HG02870 (cell line): ENCODE measurements at regions not wholly inside any gene's neighbourhood (a gene's known extent, or its start where the extent isn't known, plus 50 kb on each side); places are given as distances from the start of the nearest gene placed in this dataset.
A peak's percentile ranks its signal among the peaks of the same experiment; 100 is the strongest.

Experiments
- ATAC-seq: cut with Tn5 transposase; IDR thresholded peaks from one replicate; pipeline ENCODE4 v1.9.1; 2021; ENCODE audit warnings: mild to moderate bottlenecking, moderate library complexity; ENCODE audit not compliant: unreplicated experiment

DNA sequence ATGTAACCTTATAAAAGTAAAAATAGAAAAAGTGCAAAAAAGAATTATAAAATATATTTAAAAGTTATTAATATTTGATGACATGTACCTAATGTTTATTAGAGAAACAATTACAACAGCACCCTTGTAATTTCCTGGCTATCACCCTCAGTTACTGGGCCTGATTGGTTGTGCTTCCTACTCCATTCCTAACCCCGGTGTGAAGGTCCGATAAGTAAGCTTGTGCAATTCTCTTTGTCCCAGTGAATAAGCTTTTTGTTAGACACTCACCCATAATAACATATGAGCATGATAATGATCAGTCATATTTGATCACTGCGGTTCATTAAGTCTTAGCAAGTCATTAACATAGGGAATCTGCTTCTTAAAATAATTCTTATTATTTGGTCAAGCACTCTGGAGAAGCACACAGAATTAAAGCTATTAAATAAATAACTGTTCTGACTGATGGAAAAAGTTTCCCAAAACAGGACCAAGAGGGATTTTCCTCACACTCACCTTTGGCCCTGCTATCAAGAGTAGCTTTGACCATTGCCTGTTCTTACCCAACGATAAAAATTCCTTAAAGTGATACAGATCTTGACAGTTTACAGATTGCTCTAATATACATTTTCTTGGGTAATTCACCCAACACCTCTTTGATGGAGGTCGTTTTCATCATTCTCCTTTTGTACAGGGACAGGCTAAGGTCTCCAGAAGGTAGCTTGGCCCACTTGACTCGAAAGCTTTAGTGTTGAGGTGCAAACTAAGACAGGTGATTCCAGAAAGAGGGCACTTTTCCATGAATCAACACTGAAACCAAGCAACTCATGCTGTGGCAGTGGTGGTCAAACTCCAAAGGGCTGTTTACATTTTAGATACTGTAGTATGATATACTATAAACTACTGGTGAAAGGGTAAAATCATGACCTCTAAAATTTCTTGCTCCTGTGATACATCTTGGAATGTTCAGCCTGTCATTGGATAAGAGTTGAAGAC lies 543.0 kb upstream of the KCNMB2 start:
- no peak for ATAC-seq

- ATAC-seq = no peak
Measured at GRCh38 chr3:177994976-177995375, 541.3 kb upstream of the KCNMB2 start.

GRCh38 chr3:177995381-177996085 lies 540.7 kb upstream of the KCNMB2 start:
- no peak for ATAC-seq

DNA sequence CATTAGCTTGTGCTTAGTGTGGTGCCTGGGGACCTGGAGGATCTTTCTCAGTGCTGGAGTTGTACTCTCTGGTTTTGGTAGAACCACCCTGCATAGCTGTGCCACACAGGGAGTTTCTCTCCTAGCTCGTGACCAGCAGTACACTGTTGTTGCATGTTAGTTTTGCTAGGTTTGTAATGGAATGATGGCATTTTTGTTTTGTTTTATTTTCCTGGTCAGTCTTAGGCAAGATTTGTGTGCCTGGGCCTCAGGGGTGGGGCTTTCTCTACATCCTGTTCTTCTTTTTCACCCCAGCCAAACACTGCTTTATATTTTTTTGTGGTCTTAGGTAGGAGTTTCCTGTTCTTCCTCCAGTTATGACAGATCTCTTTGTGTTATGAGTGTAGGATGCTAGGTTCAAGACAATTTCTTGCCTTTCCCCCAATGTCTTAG lies 534.5 kb upstream of the KCNMB2 start:
- peak; percentile 93 for ATAC-seq

GRCh38 chr3:178002113-178002512 lies 534.1 kb upstream of the KCNMB2 start:
- ATAC-seq = no peak

DNA sequence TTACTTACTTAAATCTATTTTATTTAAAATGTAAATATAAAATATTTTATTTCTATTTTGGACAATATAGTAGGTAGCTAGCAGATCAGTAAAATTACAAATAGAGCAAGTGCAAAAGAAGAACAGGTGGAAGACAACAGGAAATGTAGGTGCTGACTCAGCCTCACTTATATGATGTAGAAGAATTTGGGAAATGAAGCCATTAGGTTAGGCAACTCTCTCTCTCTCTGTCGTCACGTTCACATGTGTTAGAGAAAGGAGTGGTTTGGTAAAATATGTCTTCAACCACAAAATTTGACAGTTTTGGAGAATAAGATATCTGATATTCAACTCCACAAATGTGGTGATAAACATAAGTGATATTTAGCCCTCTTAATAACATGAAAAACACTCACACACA lies 532.5 kb upstream of the KCNMB2 start:
- no peak for ATAC-seq

GRCh38 chr3:178005961-178006360 lies 530.3 kb upstream of the KCNMB2 start:
- ATAC-seq = no peak

- no peak for ATAC-seq
Measured at GRCh38 chr3:178010306-178010705, 525.9 kb upstream of the KCNMB2 start.

DNA sequence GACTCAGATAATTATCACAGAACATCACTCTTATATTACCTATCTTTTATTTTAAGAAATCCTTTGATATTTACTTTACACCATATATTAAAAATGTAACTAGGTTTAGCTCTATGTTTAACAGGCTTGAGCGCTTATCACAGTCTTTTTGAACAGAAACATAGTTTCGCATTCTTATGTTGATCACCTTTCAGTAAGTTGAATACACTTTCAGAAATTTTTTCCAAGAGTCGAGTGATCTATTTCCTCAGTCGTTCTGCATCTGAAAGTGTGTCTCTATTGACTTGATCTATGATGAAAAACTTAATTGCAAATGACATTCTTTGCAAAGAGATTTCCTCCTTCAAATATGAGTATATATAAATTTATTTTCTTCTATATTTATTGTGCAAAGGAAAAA lies 516.6 kb upstream of the KCNMB2 start:
- ATAC-seq = no peak

GRCh38 chr3:178022599-178022998 lies 513.6 kb upstream of the KCNMB2 start:
- ATAC-seq = no peak

DNA sequence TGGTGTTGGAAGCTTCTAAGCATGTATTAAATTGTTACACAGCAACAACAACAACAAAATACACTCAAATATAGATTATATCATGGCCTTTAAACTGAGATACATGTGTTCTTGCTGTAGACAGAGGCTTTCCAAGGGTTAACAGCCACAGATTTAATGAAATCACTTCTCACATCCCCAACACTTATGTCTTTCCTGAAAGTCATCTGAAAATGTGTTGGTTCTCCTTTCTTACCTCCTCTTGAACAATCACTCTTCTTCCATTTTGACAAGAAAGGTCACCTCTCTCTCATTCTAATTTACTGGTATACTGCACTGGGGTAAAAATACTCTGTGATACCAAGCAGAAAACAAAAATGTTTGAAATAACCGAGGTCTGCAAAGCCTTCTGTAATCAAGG lies 507.3 kb upstream of the KCNMB2 start:
- ATAC-seq = no peak

GRCh38 chr3:178036451-178037144 lies 499.6 kb upstream of the KCNMB2 start:
- ATAC-seq = no peak

DNA sequence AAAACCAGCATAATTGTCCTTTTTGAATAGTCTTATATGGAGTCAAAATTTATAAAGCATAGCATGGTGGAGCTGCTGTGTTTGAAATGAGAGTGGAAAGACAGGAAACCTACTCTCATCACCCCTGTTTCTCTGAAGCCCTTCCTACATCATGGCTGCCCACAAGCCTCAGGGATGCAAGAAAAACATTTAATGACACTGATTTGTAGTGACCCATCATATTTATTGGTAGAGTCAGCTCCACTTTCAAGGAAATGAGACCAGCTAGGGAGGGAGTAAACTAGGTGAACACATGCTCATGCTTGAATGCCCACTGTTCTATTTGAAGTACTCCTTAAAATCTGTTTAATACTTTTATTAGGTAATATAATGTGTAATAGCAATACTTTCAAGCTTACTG lies 494.3 kb upstream of the KCNMB2 start:
- no peak for ATAC-seq

- ATAC-seq = no peak
Measured at GRCh38 chr3:178042376-178042775, 493.9 kb upstream of the KCNMB2 start.

DNA sequence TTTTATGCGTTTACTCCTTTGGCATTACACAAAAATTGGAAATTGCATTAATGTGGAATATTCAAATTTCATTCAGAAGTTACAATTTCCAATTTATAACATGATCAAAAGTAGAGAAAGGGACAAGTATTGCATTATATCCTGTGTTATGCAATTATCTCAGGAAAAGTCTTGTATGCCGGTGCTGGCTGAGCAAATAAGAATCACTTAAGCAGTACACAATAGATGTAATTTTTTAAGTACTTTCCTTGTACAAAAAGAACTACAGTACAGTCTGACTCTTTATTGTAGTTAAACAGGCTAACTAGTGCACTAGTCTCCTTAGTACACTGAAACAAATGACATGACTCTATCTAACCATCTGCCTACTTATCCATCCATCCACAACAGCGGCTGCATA lies 493.2 kb upstream of the KCNMB2 start:
- no peak for ATAC-seq

GRCh38 chr3:178044320-178044719 lies 491.9 kb upstream of the KCNMB2 start:
- ATAC-seq = no peak

DNA sequence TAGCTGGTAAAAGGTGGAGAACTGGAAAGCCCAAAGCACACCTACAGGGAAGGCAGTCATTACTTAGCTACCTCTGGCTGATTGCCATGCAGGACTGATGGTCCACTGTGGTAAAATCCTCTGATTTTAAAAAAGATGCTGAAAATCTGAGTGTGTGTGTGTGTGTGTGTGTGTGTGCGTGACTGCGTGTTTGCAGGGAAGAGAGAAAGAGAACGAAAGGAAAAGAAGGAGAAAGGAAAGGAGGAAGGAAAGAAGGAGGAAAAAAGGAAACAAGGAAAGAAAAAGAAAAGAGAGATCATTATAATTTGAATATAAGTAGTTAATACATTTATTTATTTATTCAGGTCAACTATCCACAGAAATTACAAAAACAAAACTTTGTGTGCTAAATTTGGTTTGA lies 488.7 kb upstream of the KCNMB2 start:
- ATAC-seq = no peak

- ATAC-seq = no peak
Measured at GRCh38 chr3:178048768-178049167, 487.5 kb upstream of the KCNMB2 start.

DNA sequence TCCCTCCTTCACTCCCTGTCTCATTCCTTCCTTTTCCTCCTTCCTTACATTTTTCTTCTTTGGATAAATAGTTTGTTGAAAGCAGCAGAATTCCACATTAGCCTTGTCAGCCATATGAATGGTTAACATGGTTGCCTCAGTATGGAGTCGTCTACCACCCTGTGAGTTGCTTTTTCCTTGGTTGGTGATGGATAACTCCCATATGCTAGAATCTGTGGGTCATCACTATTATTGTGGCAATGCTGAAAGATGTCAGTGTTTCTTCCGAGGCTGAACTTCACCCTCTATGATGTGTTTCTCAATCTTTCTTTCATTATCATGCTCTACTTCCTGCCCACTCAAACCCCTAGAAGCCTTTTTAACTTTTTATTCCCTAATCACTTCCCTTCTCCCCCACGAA lies 481.8 kb upstream of the KCNMB2 start:
- ATAC-seq = no peak

DNA sequence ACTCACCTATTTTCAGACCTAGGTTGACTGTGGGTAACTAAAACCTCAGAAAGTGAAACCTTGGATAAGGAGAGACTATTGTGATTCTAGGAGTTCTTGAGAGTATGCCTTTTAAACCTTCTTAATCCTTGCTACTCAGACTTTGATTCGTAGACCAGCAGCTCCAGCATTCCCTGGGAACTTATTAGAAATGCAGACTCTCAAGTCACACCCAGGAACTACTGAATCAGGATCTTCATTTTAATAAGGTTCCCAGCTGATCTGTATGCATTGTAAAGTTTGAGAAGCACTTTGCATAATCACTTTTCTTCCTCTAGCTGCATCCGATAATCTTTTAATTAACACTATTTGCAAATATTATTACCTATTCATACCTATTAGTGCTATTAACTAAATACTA lies 480.3 kb upstream of the KCNMB2 start:
- ATAC-seq = no peak

GRCh38 chr3:178056868-178057267 lies 479.4 kb upstream of the KCNMB2 start:
- ATAC-seq = no peak
